ENCODE measurements at regions not wholly inside any gene's neighbourhood (a gene's known extent, or its start where the extent isn't known, plus 50 kb on each side); places are given as distances from the start of the nearest gene placed in this dataset.

DNA sequence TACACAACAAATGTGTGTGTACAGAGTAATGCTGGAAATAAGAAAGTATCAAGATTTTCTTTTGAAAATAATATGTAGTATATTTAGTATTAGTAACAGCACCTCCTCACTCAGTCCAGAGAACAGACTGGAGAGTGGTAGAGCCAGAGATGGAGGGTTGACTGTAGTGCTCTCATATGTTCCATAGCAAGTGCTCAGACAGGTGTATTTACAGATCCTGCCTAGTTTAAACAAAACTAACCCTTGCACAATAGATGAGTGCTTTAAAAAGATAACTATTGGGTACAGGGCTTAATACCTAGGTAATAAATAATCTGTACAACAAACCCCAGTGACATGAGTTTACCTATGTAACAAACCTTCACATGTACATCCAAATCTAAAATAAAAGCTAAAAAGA is 381.0 kb upstream of the EMCN start:
- H3K27ac ChIP-seq (replicated peaks in 1 of 4), result no peak overlapping the region
- H3K9me3 ChIP-seq, result no peaks in the 10 kb centered on the region
- TF ChIP-seq POLR2AphosphoS5 (IDR thresholded peaks at IDR 0.05) (no peak), CTCF (IDR thresholded peaks at IDR 0.05) (no peak), POLR2A (IDR thresholded peaks at IDR 0.05; ENCODE audit: low read depth) (no peak), EP300 (IDR thresholded peaks at IDR 0.05) (no peak)
- intact Hi-C loops (cut with DNase I), result no loop called here
- H3K4me3 ChIP-seq, result no peak overlapping the region
- H3K27me3 ChIP-seq, result no peaks in the 10 kb centered on the region
- no peak for DNase-seq (ENCODE audit: extremely low spot score)
- H3K4me1 ChIP-seq, result no peaks in the 10 kb centered on the region
- H3K36me3 ChIP-seq, result no peaks in the 10 kb centered on the region

GRCh38 chr4:100895556-100896197 is 377.9 kb upstream of the EMCN start:
- Histone ChIP-seq H3K27me3 (no peaks in the 10 kb centered on the region), H3K4me1 (no peaks in the 10 kb centered on the region), H3K27ac (replicated peaks in 1 of 4) (no peak overlapping the region), H3K9me3 (peaks cover 0 to 8% (median 0%) of the 10 kb centered on the region in 4 donors), H3K4me3 (peak overlapping the region; percentile 26 to 46 (median 30)), H3K36me3 (no peaks in the 10 kb centered on the region)
- intact Hi-C loops (cut with DNase I), result no loop called here
- DNase-seq (ENCODE audit: extremely low spot score), result no peak
- WGBS, result 68% methylated on average over 8 of the region's 8 CpGs
- TF ChIP-seq POLR2A (IDR thresholded peaks at IDR 0.05; ENCODE audit: low read depth), result no peak
- TF ChIP-seq POLR2AphosphoS5 (IDR thresholded peaks at IDR 0.05), result no peak
- TF ChIP-seq EP300 (IDR thresholded peaks at IDR 0.05), result no peak
- TF ChIP-seq CTCF (IDR thresholded peaks at IDR 0.05), result no peak

GRCh38 chr4:100894339-100894870 is 376.6 kb upstream of the EMCN start:
- H3K36me3 ChIP-seq, result no peaks in the 10 kb centered on the region
- intact Hi-C loops (cut with DNase I), result no loop called here
- H3K27me3 ChIP-seq, result no peaks in the 10 kb centered on the region
- H3K4me3 ChIP-seq, result no peak overlapping the region
- H3K9me3 ChIP-seq, result peaks cover 0 to 12% (median 0%) of the 10 kb centered on the region in 4 donors
- 81% methylated on average over 1 of the region's 1 CpG for WGBS
- TF ChIP-seq POLR2A (IDR thresholded peaks at IDR 0.05; ENCODE audit: low read depth), result no peak
- no peak for TF ChIP-seq POLR2AphosphoS5 (IDR thresholded peaks at IDR 0.05)
- no peak for TF ChIP-seq CTCF (IDR thresholded peaks at IDR 0.05)
- no peak for TF ChIP-seq EP300 (IDR thresholded peaks at IDR 0.05)
- no peak for DNase-seq (ENCODE audit: extremely low spot score)
- no peak overlapping the region for H3K27ac ChIP-seq (replicated peaks in 1 of 4)
- no peaks in the 10 kb centered on the region for H3K4me1 ChIP-seq

DNA sequence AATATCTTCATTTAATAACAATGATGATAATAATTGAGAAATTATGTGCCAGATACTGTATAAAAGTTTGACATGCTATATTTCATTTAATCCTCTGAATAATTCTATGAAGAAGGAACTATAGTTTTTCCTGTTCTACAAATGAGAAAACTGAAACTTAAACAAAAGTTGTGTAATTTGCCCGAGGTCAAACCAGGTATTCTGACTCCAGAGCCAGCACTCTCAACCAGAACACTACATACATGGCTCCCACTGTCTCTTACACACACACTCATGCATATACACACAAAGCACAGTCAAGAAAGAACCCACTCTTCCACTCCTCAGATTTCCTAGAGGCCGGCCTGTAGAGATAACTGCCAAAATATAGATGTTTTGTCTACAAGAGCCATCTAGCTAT is 374.0 kb upstream of the EMCN start:
- Histone ChIP-seq H3K36me3 (no peaks in the 10 kb centered on the region), H3K9me3 (peaks cover 0 to 12% (median 0%) of the 10 kb centered on the region in 4 donors), H3K27me3 (no peaks in the 10 kb centered on the region), H3K4me3 (no peak overlapping the region), H3K27ac (replicated peaks in 1 of 4) (no peak overlapping the region), H3K4me1 (no peaks in the 10 kb centered on the region)
- no peak for TF ChIP-seq POLR2AphosphoS5 (IDR thresholded peaks at IDR 0.05)
- no peak for TF ChIP-seq POLR2A (IDR thresholded peaks at IDR 0.05; ENCODE audit: low read depth)
- no peak for TF ChIP-seq EP300 (IDR thresholded peaks at IDR 0.05)
- TF ChIP-seq CTCF (IDR thresholded peaks at IDR 0.05), result no peak
- intact Hi-C loops (cut with DNase I), result no loop called here
- DNase-seq (ENCODE audit: extremely low spot score), result no peak
- 89% methylated on average over 2 of the region's 2 CpGs for WGBS

DNA sequence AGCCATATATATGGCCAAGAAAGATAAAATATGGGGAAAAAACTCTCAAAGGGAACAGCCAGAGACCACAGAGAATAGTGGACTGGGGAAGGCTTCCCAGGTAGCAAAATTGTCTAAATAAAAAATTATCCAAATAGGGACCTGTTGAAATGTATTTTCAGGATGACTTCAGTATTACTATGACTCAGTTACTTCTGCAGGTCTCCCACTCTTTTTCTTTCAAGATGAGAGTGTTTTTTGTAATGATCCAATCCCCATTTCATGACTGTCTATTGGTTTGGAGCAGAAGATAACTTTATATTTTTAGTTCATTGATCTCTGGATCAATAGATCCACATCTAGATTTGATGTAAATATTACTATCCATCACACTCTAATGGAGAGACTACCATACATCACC is 372.1 kb upstream of the EMCN start:
- Histone ChIP-seq H3K36me3 (no peaks in the 10 kb centered on the region), H3K4me3 (no peak overlapping the region), H3K27me3 (no peaks in the 10 kb centered on the region), H3K9me3 (peaks cover 0 to 12% (median 6%) of the 10 kb centered on the region in 4 donors), H3K4me1 (no peaks in the 10 kb centered on the region), H3K27ac (replicated peaks in 1 of 4) (no peak overlapping the region)
- no peak for DNase-seq (ENCODE audit: extremely low spot score)
- intact Hi-C loops (cut with DNase I), result no loop called here
- TF ChIP-seq POLR2AphosphoS5 (IDR thresholded peaks at IDR 0.05), result no peak
- TF ChIP-seq EP300 (IDR thresholded peaks at IDR 0.05), result no peak
- no peak for TF ChIP-seq POLR2A (IDR thresholded peaks at IDR 0.05; ENCODE audit: low read depth)
- no peak for TF ChIP-seq CTCF (IDR thresholded peaks at IDR 0.05)

All from esophagus muscularis mucosa (tissue), 4 donors.